OCI-LY7 (cell line): ENCODE measurements at regions not wholly inside any gene's neighbourhood (a gene's known extent, or its start where the extent isn't known, plus 50 kb on each side); places are given as distances from the start of the nearest gene placed in this dataset.

Experiments
- EZH2phosphoT487 ChIP-seq: fragments of 200-600 bp; sonication (generic); IDR thresholded peaks from 2 replicates; pipeline ENCODE4 v1.6.1; 2018; ENCODE audit warnings: low read depth, borderline replicate concordance, mild to moderate bottlenecking, mixed run types, antibody characterized with exemption, low read length, moderate library complexity, mixed read lengths
- TF ChIP-seq, protein P1 (sequence below): fragments of 200-600 bp; sonication (generic); conservative IDR thresholded peaks from 2 replicates; pipeline ENCODE4 v1.5.1; 2014; ENCODE audit warnings: mild to moderate bottlenecking, antibody characterized with exemption, low read length, moderate library complexity, mixed read lengths

DNA sequence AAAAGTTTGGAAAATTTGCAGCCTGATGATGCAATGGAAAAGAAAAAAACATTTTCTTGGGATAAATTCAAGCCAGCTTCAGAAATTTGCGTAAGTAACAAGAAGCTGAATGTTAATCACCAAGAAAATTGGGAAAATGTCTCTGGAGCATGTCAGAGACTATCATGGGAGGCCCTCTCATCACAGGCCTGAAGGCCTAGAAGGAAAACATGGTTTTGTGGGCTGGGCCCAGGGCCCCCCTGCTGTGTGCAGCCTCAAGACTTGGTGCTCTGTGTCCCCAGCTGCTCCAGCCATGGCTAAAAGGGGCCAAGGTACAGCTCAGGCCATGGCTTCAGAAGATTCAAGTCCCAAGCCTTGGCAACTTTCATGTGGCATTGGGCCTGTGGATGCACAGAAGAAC lies 1049.8 kb upstream of the GRIA3 start:
- TF ChIP-seq, protein P1, sequence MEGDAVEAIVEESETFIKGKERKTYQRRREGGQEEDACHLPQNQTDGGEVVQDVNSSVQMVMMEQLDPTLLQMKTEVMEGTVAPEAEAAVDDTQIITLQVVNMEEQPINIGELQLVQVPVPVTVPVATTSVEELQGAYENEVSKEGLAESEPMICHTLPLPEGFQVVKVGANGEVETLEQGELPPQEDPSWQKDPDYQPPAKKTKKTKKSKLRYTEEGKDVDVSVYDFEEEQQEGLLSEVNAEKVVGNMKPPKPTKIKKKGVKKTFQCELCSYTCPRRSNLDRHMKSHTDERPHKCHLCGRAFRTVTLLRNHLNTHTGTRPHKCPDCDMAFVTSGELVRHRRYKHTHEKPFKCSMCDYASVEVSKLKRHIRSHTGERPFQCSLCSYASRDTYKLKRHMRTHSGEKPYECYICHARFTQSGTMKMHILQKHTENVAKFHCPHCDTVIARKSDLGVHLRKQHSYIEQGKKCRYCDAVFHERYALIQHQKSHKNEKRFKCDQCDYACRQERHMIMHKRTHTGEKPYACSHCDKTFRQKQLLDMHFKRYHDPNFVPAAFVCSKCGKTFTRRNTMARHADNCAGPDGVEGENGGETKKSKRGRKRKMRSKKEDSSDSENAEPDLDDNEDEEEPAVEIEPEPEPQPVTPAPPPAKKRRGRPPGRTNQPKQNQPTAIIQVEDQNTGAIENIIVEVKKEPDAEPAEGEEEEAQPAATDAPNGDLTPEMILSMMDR: no peak
- no peak for TF ChIP-seq EZH2phosphoT487
